KOPT-K1 (cell line): ENCODE measurements at regions not wholly inside any gene's neighbourhood (a gene's known extent, or its start where the extent isn't known, plus 50 kb on each side); places are given as distances from the start of the nearest gene placed in this dataset.

ENCODE experiments used
- H3K27ac ChIP-seq: fragments of 200-600 bp; sonication (generic); 2 replicates; pipeline ENCODE4 v1.5.1; 2016; ENCODE audit warnings: antibody characterized with exemption, mild to moderate bottlenecking, low read depth, low read length; ENCODE audit not compliant: poor library complexity, severe bottlenecking
- H3K36me3 ChIP-seq: fragments of 200-600 bp; sonication (generic); 2 replicates; pipeline ENCODE4 v1.5.1; 2017; ENCODE audit warnings: antibody characterized with exemption, mild to moderate bottlenecking, low read length, moderate library complexity; ENCODE audit not compliant: insufficient read depth
- H3K9me3 ChIP-seq: fragments of 200-600 bp; sonication (generic); 2 replicates; pipeline ENCODE4 v1.5.1; 2017; ENCODE audit warnings: antibody characterized with exemption, low read length, mild to moderate bottlenecking; ENCODE audit not compliant: insufficient read depth, poor library complexity, severe bottlenecking

DNA sequence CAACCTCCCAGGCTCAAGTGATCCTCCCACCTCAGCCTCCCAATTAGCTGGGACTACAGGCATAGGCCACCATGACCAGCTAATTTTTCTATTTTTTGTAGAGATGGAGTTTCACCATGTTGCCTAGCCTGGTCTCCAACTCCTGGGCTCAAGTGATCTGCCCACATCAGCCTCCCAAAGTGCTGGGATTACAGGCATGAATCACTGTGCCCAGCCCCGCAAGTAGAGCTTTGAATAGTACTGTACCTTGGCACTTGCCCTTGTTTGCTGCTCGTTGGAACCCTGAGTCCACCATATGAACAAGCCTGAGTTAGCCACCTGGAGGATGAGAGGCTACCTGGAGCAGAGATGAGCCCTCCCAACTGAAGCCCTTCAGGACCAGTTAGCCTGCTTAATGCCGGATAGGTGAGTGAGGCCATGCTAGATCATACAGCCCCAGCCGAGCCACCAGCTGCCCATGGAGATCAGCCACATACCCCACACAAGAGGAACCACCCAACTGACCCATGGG lies 267.9 kb downstream of the SHQ1 start:
- H3K9me3 ChIP-seq = no peaks in the 10 kb centered on the region
- no peaks in the 10 kb centered on the region for H3K36me3 ChIP-seq
- no peak overlapping the region for H3K27ac ChIP-seq

DNA sequence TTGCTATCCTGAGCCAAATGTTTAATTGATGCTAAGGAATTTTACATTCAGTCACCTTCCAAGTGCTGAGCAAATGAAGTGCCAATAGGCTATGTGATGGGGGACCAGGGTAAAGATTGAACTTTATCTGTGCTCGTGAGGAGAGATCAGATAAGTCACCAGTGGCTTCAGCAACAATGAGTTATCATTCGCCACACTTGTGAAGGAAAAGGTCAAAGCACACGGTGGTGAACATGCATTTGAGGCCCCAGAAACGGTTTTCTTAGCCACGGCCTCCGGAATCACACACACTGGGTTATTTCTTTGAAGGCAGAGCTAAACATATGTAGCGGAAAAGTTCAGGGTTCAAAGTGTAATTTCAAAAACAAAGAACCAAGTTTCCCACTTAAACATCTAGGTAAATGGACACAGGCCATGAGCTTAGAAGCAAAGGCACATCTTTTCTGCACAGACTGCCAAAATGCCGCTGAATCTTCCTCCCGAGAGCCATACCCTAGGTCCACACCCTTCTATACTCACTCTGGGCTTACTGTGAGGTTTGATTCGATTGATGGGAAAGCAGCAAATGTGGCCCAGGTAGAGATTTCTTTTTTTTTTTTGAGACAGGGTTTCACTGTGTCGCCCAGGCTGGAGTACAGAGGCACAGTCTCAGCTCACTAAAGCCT lies 268.5 kb downstream of the SHQ1 start:
- Histone ChIP-seq H3K9me3 (no peaks in the 10 kb centered on the region), H3K36me3 (no peaks in the 10 kb centered on the region), H3K27ac (no peak overlapping the region)

DNA sequence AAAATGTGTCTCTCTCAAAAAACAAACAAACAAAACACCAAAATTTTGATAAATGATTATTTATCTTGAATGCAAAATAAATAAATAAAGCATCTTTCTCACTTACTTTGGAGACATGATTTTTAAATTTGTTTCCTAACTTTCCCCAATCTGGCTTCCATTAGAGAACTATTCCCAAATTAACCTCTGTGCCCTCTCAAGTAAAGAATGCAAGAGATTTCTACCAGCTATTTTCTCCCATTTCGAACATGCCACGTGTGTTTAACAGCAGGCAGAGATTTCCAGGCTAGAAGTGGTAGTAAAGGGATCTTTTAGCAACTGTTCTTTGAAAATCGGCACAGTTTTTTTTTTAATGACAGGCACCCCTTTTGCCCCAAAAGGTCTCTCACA lies 269.1 kb downstream of the SHQ1 start:
- H3K9me3 ChIP-seq = no peaks in the 10 kb centered on the region
- no peaks in the 10 kb centered on the region for H3K36me3 ChIP-seq
- H3K27ac ChIP-seq = no peak overlapping the region

DNA sequence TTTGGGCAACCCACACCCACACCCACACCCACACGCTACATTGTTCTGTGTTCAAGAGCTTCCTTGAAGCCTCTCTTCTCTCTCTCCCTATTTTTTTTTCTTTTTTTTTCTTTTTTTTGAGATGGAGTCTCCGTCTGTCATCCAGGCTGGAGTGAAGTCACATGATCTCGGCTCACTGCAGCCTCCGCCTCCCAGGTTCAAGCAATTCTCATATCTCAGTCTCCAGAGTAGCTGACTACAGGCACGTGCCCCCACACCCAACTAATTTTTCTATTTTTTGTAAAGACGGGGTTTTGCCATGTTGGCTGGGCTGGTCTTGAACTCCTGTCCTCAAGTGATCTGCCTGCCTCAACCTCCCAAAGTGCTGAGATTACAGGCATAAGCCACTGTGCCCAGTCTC lies 271.1 kb downstream of the SHQ1 start:
- Histone ChIP-seq H3K36me3 (no peaks in the 10 kb centered on the region), H3K9me3 (no peaks in the 10 kb centered on the region), H3K27ac (no peak overlapping the region)

DNA sequence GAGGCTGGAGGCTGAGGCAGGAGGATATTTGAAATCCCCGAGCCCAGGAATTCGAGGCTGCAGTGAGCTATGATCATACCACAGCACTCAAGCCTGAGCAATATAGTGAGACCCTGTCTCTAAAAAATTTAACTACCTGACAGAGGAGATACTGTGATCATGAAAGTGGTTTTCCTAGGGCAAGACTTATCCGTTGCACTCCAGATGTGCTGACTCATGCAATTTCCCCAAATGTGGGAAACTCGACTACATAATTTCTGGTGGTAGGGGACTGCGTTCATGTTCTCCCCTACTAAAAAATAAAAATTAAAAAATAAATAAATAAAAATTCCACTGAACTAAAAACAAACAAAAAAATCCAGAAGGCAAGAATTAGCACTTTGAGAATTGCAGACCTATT lies 271.7 kb downstream of the SHQ1 start:
- Histone ChIP-seq H3K9me3 (no peaks in the 10 kb centered on the region), H3K27ac (no peak overlapping the region), H3K36me3 (no peaks in the 10 kb centered on the region)

DNA sequence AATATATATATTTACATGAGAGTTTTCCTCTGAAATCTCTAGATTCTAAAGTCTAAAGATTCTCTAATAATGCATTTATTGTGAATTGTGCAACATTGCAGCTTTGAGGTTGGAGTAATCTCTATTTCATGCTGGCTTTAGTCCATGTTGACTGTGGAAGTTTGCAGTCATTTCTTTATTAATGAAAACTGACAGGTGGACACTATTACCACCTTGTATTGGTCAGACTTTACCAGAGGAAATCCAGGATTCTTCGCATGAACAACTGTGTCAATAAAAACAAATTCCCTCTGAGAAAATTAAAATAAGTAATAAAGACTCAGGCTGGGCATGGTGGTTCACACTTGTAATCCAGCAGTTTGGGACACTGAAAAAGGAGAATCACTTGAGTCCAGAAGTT lies 274.1 kb downstream of the SHQ1 start:
- no peaks in the 10 kb centered on the region for H3K9me3 ChIP-seq
- no peak overlapping the region for H3K27ac ChIP-seq
- no peaks in the 10 kb centered on the region for H3K36me3 ChIP-seq

DNA sequence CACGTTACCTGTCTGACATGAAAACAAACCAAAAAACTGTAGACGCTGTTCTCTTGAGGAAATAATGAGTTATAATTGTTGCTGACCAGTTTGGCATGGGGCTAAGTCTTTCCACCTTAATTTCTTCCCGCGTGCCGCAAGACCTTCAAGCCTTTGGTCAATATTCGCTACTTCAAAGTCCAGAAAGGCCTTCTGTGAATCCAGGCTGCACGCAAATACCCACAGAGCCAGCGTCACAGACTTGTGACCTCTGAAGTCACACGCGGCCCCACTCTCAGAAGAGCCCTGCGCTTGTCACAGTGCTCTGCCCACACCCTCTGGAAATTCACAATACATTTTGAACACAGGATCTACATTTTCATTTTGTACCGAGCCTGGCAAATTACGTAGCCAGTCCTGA lies 275.2 kb downstream of the SHQ1 start:
- Histone ChIP-seq H3K27ac (no peak overlapping the region), H3K9me3 (no peaks in the 10 kb centered on the region), H3K36me3 (no peaks in the 10 kb centered on the region)

DNA sequence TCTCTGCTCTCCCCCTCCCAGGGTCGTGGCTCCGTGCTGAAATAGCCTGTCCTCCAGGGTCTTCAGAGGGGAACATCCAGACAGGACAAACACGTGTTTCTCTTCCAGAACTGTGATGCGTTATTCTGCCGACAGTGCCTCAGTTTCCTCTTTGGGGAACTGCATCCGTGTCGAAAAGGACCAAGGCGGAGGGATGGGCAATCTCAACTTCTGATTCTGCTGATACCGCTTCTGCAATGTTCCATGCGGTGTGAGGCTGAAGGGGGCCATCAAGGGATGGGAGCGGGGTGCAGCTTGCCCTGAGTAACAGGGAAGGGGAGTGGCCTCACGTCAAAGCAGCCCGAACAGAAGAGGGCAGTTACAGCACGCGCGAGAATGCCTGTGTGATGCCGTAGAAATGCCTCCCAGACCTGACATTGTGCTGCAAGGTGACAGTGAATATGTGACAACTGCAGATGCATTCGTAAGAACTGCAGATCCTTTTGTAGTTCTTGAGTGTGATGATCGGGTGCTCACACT lies 275.7 kb downstream of the SHQ1 start:
- H3K9me3 ChIP-seq = no peaks in the 10 kb centered on the region
- H3K27ac ChIP-seq = no peak overlapping the region
- no peaks in the 10 kb centered on the region for H3K36me3 ChIP-seq

DNA sequence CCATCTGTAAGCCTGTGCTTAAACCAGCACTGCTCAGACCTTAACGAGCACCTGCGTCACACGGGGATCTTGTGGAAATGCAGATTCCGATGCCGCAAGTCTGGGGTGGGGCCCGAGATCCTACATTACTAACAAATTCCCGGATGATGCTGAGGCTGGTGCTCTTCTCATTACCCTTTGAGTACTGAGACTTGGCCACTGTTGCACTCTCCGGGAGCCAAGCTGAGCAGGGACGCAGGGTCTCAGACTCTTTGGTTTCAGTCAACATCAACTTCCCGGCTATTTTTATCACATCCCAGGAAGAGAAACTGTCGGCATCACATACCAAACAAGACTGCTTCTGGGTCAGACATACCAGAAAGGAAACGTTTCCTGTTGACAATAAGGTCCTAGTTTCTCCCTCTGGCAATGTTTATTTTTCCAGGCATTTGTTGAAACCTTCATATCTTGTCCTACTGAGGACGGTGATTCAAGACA lies 276.6 kb downstream of the SHQ1 start:
- Histone ChIP-seq H3K27ac (no peak overlapping the region), H3K9me3 (no peaks in the 10 kb centered on the region), H3K36me3 (no peaks in the 10 kb centered on the region)

DNA sequence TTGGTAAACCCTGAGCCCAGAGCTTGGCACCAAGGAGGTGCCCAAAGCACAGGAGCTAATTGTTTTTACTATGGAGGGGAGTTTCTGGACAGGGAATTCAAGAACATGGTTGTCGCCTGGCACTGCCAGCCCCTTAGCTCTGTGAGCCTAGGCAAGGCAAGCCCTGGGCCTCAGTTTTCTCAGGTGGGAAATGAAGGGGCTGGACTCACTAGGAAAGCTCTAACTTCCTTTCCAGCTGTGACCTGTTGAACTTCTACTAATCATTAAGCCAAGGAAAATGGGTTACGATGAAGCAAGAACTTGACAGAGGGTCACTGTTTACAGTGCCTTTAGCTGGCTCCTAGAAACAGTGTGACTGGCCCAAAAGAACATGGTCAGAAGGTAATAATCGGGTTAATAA lies 277.2 kb downstream of the SHQ1 start:
- Histone ChIP-seq H3K9me3 (no peaks in the 10 kb centered on the region), H3K36me3 (no peaks in the 10 kb centered on the region), H3K27ac (no peak overlapping the region)

DNA sequence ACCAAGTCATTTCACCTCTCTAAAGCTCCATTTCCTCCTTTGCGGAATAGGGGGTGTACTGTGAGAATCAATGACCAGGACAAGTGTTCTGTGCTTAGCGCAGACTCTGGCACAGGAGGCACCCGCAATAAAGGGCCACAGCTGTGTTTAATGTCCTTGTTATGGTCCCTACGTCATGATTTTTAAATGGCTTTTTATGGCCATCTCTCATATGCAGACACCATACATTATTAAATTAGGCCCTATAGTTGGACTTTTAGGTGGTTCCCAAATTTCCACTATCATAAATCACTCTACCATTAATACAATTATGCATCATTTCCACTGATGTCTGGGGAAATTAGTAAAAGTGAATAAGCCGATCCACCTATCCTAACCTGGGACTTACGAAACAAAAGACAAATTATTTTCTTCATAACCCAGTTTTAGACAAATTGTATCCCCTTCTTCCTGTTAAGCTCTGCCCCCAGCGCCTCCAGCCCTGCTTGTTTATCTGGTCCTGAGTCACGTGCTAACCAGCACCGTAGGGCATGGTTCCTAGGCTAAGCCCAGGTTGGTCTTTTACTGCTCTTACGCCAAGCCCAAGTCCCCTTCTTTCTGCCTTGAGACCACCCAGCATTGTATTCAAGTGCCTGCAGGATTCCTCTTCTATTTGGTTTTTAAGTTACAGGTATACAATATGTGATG lies 278.3 kb downstream of the SHQ1 start:
- Histone ChIP-seq H3K27ac (no peak overlapping the region), H3K9me3 (no peaks in the 10 kb centered on the region)

DNA sequence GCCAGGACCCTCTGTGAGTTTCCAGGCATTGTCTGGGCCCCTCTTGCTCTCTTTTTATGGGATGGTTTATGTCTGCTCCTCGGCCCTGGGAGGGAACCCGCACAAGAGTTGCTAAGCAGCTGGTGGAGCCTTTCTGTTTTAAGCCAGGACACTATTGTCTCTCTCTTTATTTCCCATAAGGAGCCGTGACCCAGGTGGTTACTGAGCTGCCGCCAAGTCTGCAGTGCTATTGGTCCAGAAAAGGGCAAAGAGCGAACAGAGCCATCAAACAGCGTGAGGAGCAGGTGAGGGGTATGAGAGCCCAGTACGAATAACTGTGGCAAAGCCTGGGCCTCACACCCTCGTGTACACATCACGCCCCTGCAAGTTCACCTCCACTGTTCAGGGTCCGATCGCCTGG lies 280.2 kb downstream of the SHQ1 start:
- Histone ChIP-seq H3K36me3 (no peaks in the 10 kb centered on the region), H3K27ac (no peak overlapping the region), H3K9me3 (no peaks in the 10 kb centered on the region)

More for the DNA sequence above, 278.3 kb downstream of the SHQ1 start:
- no peaks in the 10 kb centered on the region for H3K36me3 ChIP-seq

DNA sequence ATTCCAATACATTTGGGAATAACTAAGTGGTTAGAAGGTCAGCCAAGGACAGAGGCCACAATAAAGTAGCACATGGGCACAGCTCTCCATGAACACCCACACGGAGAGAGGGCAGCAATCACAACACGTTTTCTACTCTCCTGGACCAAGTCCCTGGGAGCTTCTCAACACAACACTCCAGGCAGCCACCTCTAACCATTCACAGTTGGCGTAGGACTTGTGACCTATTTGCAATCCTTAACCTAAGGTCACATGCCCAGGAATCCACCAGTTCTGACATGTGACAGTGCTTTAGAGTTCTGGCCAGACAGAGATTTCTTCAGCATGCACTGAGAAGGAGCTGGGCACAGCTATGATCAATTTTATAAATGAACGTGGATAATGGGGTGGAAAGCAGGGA lies 280.8 kb downstream of the SHQ1 start:
- no peaks in the 10 kb centered on the region for H3K36me3 ChIP-seq
- no peak overlapping the region for H3K27ac ChIP-seq
- H3K9me3 ChIP-seq = no peaks in the 10 kb centered on the region

DNA sequence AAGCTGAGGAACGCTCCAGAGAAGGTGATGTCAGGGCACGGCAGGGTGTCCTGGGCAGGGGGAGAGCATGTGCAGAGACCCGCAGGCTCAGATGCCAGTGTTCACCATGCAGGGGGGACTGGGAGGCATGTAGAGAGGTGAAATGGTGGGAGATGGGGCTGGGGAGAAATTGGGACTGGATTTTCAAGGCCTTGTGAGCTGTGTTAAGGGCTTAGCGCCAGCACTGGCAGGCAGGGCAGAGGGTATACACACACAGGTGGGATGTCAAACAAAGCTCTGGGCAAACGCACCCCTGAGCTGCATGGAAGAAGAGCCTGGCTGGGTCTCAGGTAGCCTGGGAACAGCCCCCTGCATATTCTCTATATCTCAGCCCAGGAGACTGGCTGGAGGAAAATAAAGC lies 282.7 kb downstream of the SHQ1 start:
- no peaks in the 10 kb centered on the region for H3K9me3 ChIP-seq

DNA sequence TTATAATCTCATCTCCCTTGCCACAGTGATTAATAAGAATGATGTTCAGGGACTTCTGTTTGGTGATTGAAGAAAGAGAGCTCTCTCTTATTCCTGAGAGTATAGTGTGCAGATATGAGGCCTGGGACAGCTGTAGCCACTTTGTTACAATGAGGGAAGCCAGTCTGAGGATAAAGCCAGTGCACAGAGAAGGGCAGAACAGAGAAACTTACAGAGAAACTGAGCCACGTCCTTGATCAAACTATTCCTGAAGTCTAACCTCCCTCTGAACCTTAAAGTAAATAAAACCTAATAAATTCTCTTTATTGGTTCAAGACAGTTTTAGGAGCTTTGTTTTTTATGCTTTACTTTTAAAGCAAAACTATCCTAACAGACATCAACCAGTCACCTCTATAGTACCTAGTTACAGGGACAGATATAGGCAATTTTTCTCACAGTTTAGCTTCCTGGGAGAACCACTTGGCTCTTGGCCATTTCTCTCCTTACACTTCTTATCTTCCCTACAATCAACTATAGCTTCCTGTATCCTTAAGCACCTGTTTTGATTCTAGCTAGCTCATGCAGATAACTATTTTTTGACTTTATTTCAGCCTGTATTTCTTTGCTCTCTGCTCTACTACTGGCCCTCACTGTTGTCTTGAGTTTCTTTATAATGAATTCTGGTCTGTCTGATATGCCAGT lies 284.4 kb downstream of the SHQ1 start:
- Histone ChIP-seq H3K9me3 (no peaks in the 10 kb centered on the region), H3K27ac (no peak overlapping the region), H3K36me3 (no peaks in the 10 kb centered on the region)

More for the DNA sequence above, 282.7 kb downstream of the SHQ1 start:
- H3K36me3 ChIP-seq = no peaks in the 10 kb centered on the region
- H3K27ac ChIP-seq = no peak overlapping the region
